H1 (cell line): ENCODE measurements at regions not wholly inside any gene's neighbourhood (a gene's known extent, or its start where the extent isn't known, plus 50 kb on each side); places are given as distances from the start of the nearest gene placed in this dataset.

Experiments
- CHD7 ChIP-seq: fragments of 300-600 bp; sonication (generic); IDR thresholded peaks from 2 replicates; pipeline ENCODE4 v1.7.1; 2012; ENCODE audit warnings: low read length, moderate library complexity, mild to moderate bottlenecking, inconsistent platforms; ENCODE audit not compliant: insufficient replicate concordance
- E2F6 ChIP-seq: IDR thresholded peaks from 2 replicates; pipeline ENCODE4 v1.6.1; 2012; ENCODE audit warnings: inconsistent platforms
- KDM4A ChIP-seq: IDR thresholded peaks from one replicate; pipeline ENCODE4 v1.7.1; 2012; ENCODE audit warnings: low read depth, mild to moderate bottlenecking, moderate library complexity, low read length, inconsistent platforms; ENCODE audit not compliant: severe bottlenecking
- KDM5A ChIP-seq: fragments of 200-600 bp; IDR thresholded peaks from 2 replicates; pipeline ENCODE4 v1.7.1; 2012; ENCODE audit warnings: mild to moderate bottlenecking, low read length, inconsistent platforms, mixed read lengths
- POLR2AphosphoS5 ChIP-seq: IDR thresholded peaks from 2 replicates; pipeline ENCODE4 v1.6.1; 2011; ENCODE audit warnings: low read depth, low read length
- SIX5 ChIP-seq: IDR thresholded peaks from 2 replicates; pipeline ENCODE4 v1.6.1; 2011; ENCODE audit warnings: mild to moderate bottlenecking, low read depth, low read length
- TAF7 ChIP-seq: optimal IDR thresholded peaks from 2 replicates; pipeline ENCODE3; 2011; ENCODE audit warnings: low read depth, mild to moderate bottlenecking, inconsistent platforms, low read length, moderate library complexity, borderline replicate concordance
- TCF12 ChIP-seq: IDR thresholded peaks from 2 replicates; pipeline ENCODE4 v1.6.1; 2011; ENCODE audit warnings: low read depth, mild to moderate bottlenecking, low read length
- TEAD4 ChIP-seq: IDR thresholded peaks from 2 replicates; pipeline ENCODE4 v1.6.1; 2012; ENCODE audit warnings: low read depth, low read length, inconsistent platforms, mixed read lengths
- TF ChIP-seq, protein P1 (sequence below): IDR thresholded peaks from 2 replicates; pipeline ENCODE4 v1.6.1; 2012; ENCODE audit warnings: inconsistent platforms

DNA sequence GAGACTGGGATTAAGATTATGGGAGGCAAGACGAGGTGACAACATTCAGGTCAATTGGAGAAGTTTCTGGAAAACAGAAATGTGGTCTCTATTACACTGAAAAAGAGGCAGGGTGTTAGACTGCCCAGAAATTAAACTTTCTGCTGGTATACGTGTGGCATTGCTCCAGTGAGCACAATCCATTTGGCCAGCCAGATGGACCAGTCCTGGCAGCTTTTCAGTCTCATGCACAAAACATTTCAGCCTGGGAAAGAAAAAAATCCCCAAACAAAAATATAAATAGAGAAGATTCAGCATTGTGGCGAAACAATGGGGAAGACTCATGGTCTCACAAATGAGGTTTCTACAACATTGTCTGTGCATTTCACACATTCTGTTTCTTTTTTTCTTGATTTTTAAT, 113.9 kb downstream of the HNMT start (continued):
- TF ChIP-seq CHD7 = no peak
- no peak for TF ChIP-seq E2F6
- no peak for TF ChIP-seq SIX5
- TF ChIP-seq TCF12 = no peak
- TF ChIP-seq, protein P1, sequence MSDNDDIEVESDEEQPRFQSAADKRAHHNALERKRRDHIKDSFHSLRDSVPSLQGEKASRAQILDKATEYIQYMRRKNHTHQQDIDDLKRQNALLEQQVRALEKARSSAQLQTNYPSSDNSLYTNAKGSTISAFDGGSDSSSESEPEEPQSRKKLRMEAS = no peak
- TF ChIP-seq TAF7 = no peak
- TF ChIP-seq KDM5A = no peak
- TF ChIP-seq POLR2AphosphoS5 = no peak
- no peak for TF ChIP-seq KDM4A
- no peak for TF ChIP-seq TEAD4
